GM23248 (cell line): ENCODE measurements at regions not wholly inside any gene's neighbourhood (a gene's known extent, or its start where the extent isn't known, plus 50 kb on each side); places are given as distances from the start of the nearest gene placed in this dataset.

Experiments used
- DNase-seq: peaks from one replicate; pipeline ENCODE4 v3.0.0-alpha.2; 2015
- H2AFZ ChIP-seq: fragments of 200-600 bp; sonication (generic); 2 replicates; pipeline ENCODE4 v1.6.1; 2016; ENCODE audit warnings: antibody characterized with exemption
- H3F3A ChIP-seq: fragments of 200-600 bp; sonication (generic); 2 replicates; pipeline ENCODE4 v1.6.1; 2016; ENCODE audit warnings: mild to moderate bottlenecking, antibody characterized with exemption, mixed run types; ENCODE audit not compliant: insufficient read depth
- H3K27ac ChIP-seq: fragments of 200-600 bp; sonication (generic); 2 replicates; pipeline ENCODE4 v1.5.1; 2016; ENCODE audit warnings: mild to moderate bottlenecking
- H3K27me3 ChIP-seq: fragments of 200-600 bp; sonication (generic); replicated peaks from 2 replicates; pipeline ENCODE4 v1.6.1; 2016; ENCODE audit warnings: mild to moderate bottlenecking; ENCODE audit not compliant: insufficient read depth
- H3K36me3 ChIP-seq: fragments of 200-600 bp; sonication (generic); 2 replicates; pipeline ENCODE4 v1.6.1; 2016; ENCODE audit warnings: low read depth, mild to moderate bottlenecking
- H3K4me1 ChIP-seq: fragments of 200-600 bp; sonication (generic); 2 replicates; pipeline ENCODE4 v1.6.1; 2016; ENCODE audit warnings: mild to moderate bottlenecking; ENCODE audit not compliant: insufficient read depth
- H3K4me2 ChIP-seq: fragments of 200-600 bp; sonication (generic); one replicate; pipeline ENCODE4 v1.6.1; 2016; ENCODE audit warnings: mild to moderate bottlenecking; ENCODE audit not compliant: unreplicated experiment
- H3K4me3 ChIP-seq: fragments of 200-600 bp; sonication (generic); 2 replicates; pipeline ENCODE4 v1.5.1; 2016; ENCODE audit warnings: mild to moderate bottlenecking
- H3K79me2 ChIP-seq: fragments of 200-600 bp; sonication (generic); 2 replicates; pipeline ENCODE4 v1.6.1; 2016; ENCODE audit warnings: mild to moderate bottlenecking; ENCODE audit not compliant: insufficient read depth
- H3K9ac ChIP-seq: fragments of 200-600 bp; sonication (generic); 2 replicates; pipeline ENCODE4 v1.6.1; 2016; ENCODE audit warnings: mild to moderate bottlenecking
- H3K9me2 ChIP-seq: fragments of 200-600 bp; sonication (generic); 2 replicates; pipeline ENCODE4 v1.6.1; 2016; ENCODE audit warnings: mixed run types, mild to moderate bottlenecking, moderate library complexity; ENCODE audit not compliant: insufficient read depth
- H3K9me3 ChIP-seq: fragments of 200-600 bp; sonication (generic); one replicate; pipeline ENCODE4 v1.6.1; 2017; ENCODE audit warnings: low read depth
- H4K20me1 ChIP-seq: fragments of 200-600 bp; sonication (generic); 2 replicates; pipeline ENCODE4 v1.6.0; 2016; ENCODE audit not compliant: insufficient read depth
- EZH2 ChIP-seq: fragments of 200-600 bp; sonication (generic); IDR thresholded peaks from 2 replicates; pipeline ENCODE4 v1.6.1; 2018; ENCODE audit warnings: antibody characterized with exemption, mild to moderate bottlenecking; ENCODE audit not compliant: insufficient read depth, poor library complexity, severe bottlenecking
- EZH2phosphoT487 ChIP-seq: fragments of 200-600 bp; sonication (generic); IDR thresholded peaks from 2 replicates; pipeline ENCODE4 v1.6.1; 2018; ENCODE audit warnings: antibody characterized with exemption, moderate library complexity, mild to moderate bottlenecking, low read depth; ENCODE audit not compliant: insufficient read depth
- WGBS, 2 experiments: methylation state at CpG; one replicate each; pipeline ENCODE4 v1.1.6; 2015 to 2017; ENCODE audit warnings: low lambda C conversion rate in 2 of 2, low coverage in 1 of 2; ENCODE audit errors: missing lambda C conversion rate in 2 of 2; 5-methylcytosine and 5-hydroxymethylcytosine counted together
- in situ Hi-C: fragments of 300-500 bp; cut with MboI; formaldehyde crosslinking; loops from 2 replicates; pipeline ENCODE4 v1.15.0; 2020

DNA sequence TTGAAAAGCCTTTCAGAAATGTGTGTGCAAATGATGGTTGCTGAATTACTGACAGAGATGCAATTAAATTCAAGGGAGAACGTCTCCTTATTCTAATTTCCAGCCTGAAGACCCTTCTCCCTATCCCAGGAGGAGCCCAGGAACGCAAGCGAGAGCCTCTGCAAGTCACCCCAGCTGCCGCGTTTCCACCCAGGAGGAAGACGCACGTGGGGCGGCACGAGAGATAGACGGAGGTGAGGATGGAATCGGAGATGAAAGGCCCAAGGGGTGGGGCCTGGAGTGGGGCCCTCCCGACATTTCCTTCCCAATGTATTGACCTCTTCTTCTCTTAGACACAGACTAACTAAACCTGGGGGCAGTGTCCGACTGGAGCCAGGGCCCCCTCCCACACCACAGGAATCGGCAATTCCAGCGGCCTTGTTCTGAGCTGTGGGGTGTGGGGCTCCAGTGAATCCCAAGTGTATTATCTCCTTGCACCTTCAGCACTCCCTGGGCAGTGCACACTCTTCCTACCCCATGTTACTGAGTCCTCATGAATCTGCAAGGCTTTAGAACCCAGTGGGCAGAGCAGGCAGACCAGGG is 322.5 kb downstream of the AJAP1 start:
- in situ Hi-C loops, result no loop called here
- no peaks in the 10 kb centered on the region for H3F3A ChIP-seq
- H3K79me2 ChIP-seq, result no peaks in the 10 kb centered on the region
- WGBS, 2 experiments, result 54 to 61% methylated on average over 15 of the region's 15 CpGs
- no peak for DNase-seq
- no peak for TF ChIP-seq EZH2phosphoT487
- no peak overlapping the region for H3K27ac ChIP-seq
- no peak overlapping the region for H2AFZ ChIP-seq
- no peak overlapping the region for H3K9ac ChIP-seq
- H3K9me3 ChIP-seq, result no peaks in the 10 kb centered on the region
- H4K20me1 ChIP-seq, result no peaks in the 10 kb centered on the region
- H3K9me2 ChIP-seq, result no peaks in the 10 kb centered on the region
- H3K4me2 ChIP-seq, result no peak overlapping the region
- no peaks in the 10 kb centered on the region for H3K27me3 ChIP-seq
- no peak overlapping the region for H3K4me3 ChIP-seq
- no peaks in the 10 kb centered on the region for H3K4me1 ChIP-seq
- no peaks in the 10 kb centered on the region for H3K36me3 ChIP-seq

DNA sequence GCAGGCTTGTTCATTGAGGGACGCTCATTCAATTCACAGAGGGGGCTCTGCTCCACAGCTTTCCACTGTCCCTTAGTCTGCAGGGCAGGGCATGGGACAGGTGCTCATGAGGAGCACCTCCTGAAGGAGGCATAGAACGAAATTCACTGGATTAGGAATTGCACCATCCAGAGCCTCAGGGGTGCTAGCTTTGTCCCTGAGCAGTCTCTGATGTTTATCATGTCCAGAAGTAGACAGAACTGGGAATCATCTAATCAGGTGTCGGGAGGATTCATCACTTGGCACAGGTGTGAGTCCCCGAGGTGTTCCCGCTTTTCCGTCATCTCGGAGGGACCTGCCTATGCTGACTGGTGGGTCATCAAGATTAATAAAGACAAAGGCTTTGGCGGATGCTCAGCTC is 321.4 kb downstream of the AJAP1 start:
- Histone ChIP-seq H3K4me3 (no peak overlapping the region), H4K20me1 (no peaks in the 10 kb centered on the region), H3K4me1 (no peaks in the 10 kb centered on the region), H2AFZ (no peak overlapping the region), H3K27ac (no peak overlapping the region), H3K79me2 (no peaks in the 10 kb centered on the region), H3K9me3 (no peaks in the 10 kb centered on the region), H3K4me2 (no peak overlapping the region), H3K9ac (no peak overlapping the region), H3K27me3 (no peaks in the 10 kb centered on the region), H3F3A (no peaks in the 10 kb centered on the region), H3K36me3 (no peaks in the 10 kb centered on the region), H3K9me2 (no peaks in the 10 kb centered on the region)
- in situ Hi-C loops, result no loop called here
- DNase-seq, result no peak
- no peak for TF ChIP-seq EZH2
- no peak for TF ChIP-seq EZH2phosphoT487
- 39 to 45% methylated on average over 8 of the region's 8 CpGs for WGBS, 2 experiments

- no peak overlapping the region for H3K9ac ChIP-seq
- no peaks in the 10 kb centered on the region for H3K4me1 ChIP-seq
- H4K20me1 ChIP-seq, result no peaks in the 10 kb centered on the region
- H2AFZ ChIP-seq, result no peak overlapping the region
- no peaks in the 10 kb centered on the region for H3K9me2 ChIP-seq
- no peaks in the 10 kb centered on the region for H3F3A ChIP-seq
- H3K36me3 ChIP-seq, result no peaks in the 10 kb centered on the region
- WGBS, 2 experiments, result 22 to 30% methylated on average over 12 of the region's 12 CpGs
- DNase-seq, result no peak
- H3K79me2 ChIP-seq, result no peaks in the 10 kb centered on the region
- H3K4me3 ChIP-seq, result no peak overlapping the region
- no peak for TF ChIP-seq EZH2
- TF ChIP-seq EZH2phosphoT487, result no peak
- H3K4me2 ChIP-seq, result no peak overlapping the region
- in situ Hi-C loops, result no loop called here
- H3K9me3 ChIP-seq, result no peaks in the 10 kb centered on the region
- H3K27ac ChIP-seq, result no peak overlapping the region
- H3K27me3 ChIP-seq, result no peaks in the 10 kb centered on the region
These were observed 320.7 kb downstream of the AJAP1 start for GRCh38 chr1:4974981-4975685.

GRCh38 chr1:4973341-4973740 is 318.9 kb downstream of the AJAP1 start:
- Histone ChIP-seq H3K4me3 (no peak overlapping the region), H3K9me2 (no peaks in the 10 kb centered on the region), H3K4me1 (no peaks in the 10 kb centered on the region), H3K9ac (no peak overlapping the region), H3K36me3 (no peaks in the 10 kb centered on the region), H2AFZ (no peak overlapping the region), H3K27ac (no peak overlapping the region), H3K4me2 (no peak overlapping the region), H3K27me3 (no peaks in the 10 kb centered on the region), H4K20me1 (no peaks in the 10 kb centered on the region), H3K79me2 (no peaks in the 10 kb centered on the region), H3F3A (no peaks in the 10 kb centered on the region), H3K9me3 (no peaks in the 10 kb centered on the region)
- no peak for DNase-seq
- in situ Hi-C loops, result no loop called here
- no peak for TF ChIP-seq EZH2
- TF ChIP-seq EZH2phosphoT487, result no peak
- 35 to 38% methylated on average over 9 to 10 of the region's 10 CpGs for WGBS, 2 experiments
